Dedifferentiated amniotic fluid mesenchymal stem cell (primary cell): ENCODE measurements at regions not wholly inside any gene's neighbourhood (a gene's known extent, or its start where the extent isn't known, plus 50 kb on each side); places are given as distances from the start of the nearest gene placed in this dataset.

Experiments
- DNase-seq: peaks from one replicate; pipeline ENCODE4 v3.0.0-alpha.2; 2016; ENCODE audit errors: extremely low spot score

GRCh38 chr7:121450631-121451198 is 54.6 kb upstream of the FAM3C start:
- DNase-seq: no peak

GRCh38 chr7:121449735-121450240 is 53.7 kb upstream of the FAM3C start:
- peak; percentile 40 for DNase-seq

DNA sequence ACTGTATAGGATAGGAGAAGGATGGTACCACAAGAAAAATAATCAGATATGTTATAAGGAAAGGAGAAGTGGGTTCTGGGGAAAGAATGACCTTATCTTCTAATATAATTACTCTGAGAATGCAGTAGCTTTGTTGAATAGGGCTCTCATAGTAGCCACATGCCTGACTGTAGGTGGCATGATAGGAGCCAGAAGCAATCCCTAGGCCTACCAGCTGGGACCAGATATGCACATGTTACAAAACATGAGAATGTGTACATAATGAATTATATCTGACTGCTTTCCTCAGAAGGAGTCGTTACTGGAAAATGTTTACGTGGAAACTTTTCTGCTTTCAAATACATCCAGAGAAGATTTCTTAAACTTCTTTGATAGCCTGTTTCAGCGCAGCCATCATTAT is 53.2 kb upstream of the FAM3C start:
- DNase-seq: peak; percentile 27

DNA sequence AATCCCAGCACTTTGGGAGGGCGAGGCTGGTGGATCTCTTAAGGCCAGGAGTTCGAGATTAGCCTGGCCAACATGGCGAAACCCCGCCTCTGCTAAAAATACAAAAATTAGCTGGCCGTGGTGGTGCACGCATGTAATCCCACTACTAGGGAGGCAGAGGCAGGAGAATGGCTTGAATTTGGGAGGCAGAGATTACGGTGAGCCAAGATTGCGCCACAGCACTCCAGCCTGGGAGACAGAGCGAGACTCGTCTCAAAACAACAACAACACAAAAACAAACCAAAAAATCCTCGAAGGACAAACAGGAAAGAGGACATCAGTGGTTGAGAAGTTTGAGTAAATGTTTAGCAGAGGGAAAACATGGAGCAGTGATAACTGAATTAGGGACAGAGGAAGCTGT is 52.3 kb upstream of the FAM3C start:
- no peak for DNase-seq

DNA sequence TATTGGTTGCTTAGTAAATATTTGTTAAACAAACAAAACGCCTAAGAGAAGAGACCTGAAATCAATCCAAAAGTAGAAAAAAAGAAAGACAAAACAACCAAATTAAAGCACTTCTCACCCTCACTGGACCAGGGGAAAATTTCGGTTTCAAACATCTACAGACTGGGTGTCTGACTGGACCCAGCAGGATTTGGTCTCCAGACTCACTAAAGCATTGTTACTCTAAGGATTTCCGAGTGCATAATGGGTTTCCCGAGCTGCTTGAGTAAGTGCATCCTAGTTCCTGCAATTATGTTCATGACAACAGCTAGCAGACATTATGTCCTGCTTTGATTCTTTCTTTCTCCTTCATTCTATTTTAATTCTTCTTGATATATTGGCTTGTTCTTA is 51.8 kb upstream of the FAM3C start:
- no peak for DNase-seq

GRCh38 chr7:121447243-121447910 is 51.3 kb upstream of the FAM3C start:
- DNase-seq: no peak

- DNase-seq: no peak
Observed at GRCh38 chr7:121446526-121446925, 50.4 kb upstream of the FAM3C start.
